K562 (cell line): ENCODE measurements at regions not wholly inside any gene's neighbourhood (a gene's known extent, or its start where the extent isn't known, plus 50 kb on each side); places are given as distances from the start of the nearest gene placed in this dataset.

Source experiments
- ATAC-seq: fragments of 200-7000 bp; cut with Tn5 transposase; 3 replicates; pipeline ENCODE4 v1.9.1; 2020; ENCODE audit warnings: moderate library complexity
- BruUV-seq: library from RNA; stranded (reverse); fragments of 400-500 nt; replicated peaks from 2 replicates; lab custom pipeline; 2021; lab: Mats Ljungman, UMichigan
- CTCF ChIA-PET: fragments of 300-600 bp; formaldehyde crosslinking; extraction: SDS; loops from one replicate; lab custom pipeline; 2021; ENCODE audit warnings: low intra/inter-chr PET ratio; lab: Yijun Ruan, JAX
- POLR2A ChIA-PET: fragments of 300-600, 350-650 bp; sonication (Branson Sonifier 250); formaldehyde crosslinking; extraction: SDS; loops from one replicate; lab custom pipeline; 2021; ENCODE audit warnings: antibody characterized with exemption, inconsistent platforms; lab: Yijun Ruan, JAX
- DNase-seq, 4 experiments: peaks; one replicate each; pipeline versions ENCODE4 v3.0.0 to v3.0.0-alpha.2; 2011 to 2018; ENCODE audit warnings: low spot score in 3 of 4, mixed read lengths in 3 of 4; ENCODE audit errors: extremely low read depth in 1 of 4
- FAIRE-seq: peaks from 2 replicates; lab custom pipeline; 2011; peaks lifted over from hg19 to GRCh38; lab: Jason Lieb, UNC
- H2AFZ ChIP-seq: 2 replicates; pipeline ENCODE4 v1.6.0; 2011; ENCODE audit warnings: low read depth, low read length, control low read depth, inconsistent platforms
- H3K27ac ChIP-seq: fragments of 200-600 bp; 3 replicates; pipeline ENCODE4 v1.8.0; 2011; ENCODE audit warnings: low read depth, mild to moderate bottlenecking, control low read depth, inconsistent platforms, low read length, moderate library complexity, mixed read lengths; ENCODE audit errors: extremely low read depth
- H3K27me3 ChIP-seq, 2 experiments: fragments of 300-600 bp in 1 of 2; 2 replicates in 1 of 2; 3 replicates in 1 of 2; pipeline versions ENCODE4 v1.6.0 to v1.8.0; 2011; ENCODE audit warnings: inconsistent platforms in 2 of 2, low read length in 2 of 2, mild to moderate bottlenecking in 1 of 2, mixed read lengths in 1 of 2, moderate library complexity in 1 of 2; ENCODE audit not compliant: control insufficient read depth in 2 of 2, insufficient read depth in 2 of 2
- H3K36me3 ChIP-seq: fragments of 300-600 bp; 3 replicates; pipeline ENCODE4 v1.8.0; 2011; ENCODE audit warnings: mild to moderate bottlenecking, low read length, inconsistent platforms; ENCODE audit not compliant: control insufficient read depth, insufficient read depth
- H3K4me1 ChIP-seq, 2 experiments: fragments of 200-600 bp in 1 of 2; replicated peaks in 1 of 2; 2 replicates in 1 of 2; 3 replicates in 1 of 2; pipeline versions ENCODE4 v1.5.1 to v1.8.0; 2011; ENCODE audit warnings: inconsistent platforms in 2 of 2, low read length in 2 of 2, mild to moderate bottlenecking in 1 of 2, mixed read lengths in 1 of 2, moderate library complexity in 1 of 2; ENCODE audit not compliant: control insufficient read depth in 2 of 2, insufficient read depth in 2 of 2
- H3K4me2 ChIP-seq: 2 replicates; pipeline ENCODE4 v1.6.1; 2011; ENCODE audit warnings: low read length, control low read depth, inconsistent platforms, mixed read lengths; ENCODE audit not compliant: insufficient read depth
- H3K4me3 ChIP-seq: fragments of 200-600 bp; sonication (generic), shearing (Covaris generic); 2 replicates; pipeline ENCODE4 v1.5.1; 2016; ENCODE audit warnings: control low read depth, inconsistent platforms
- H3K79me2 ChIP-seq: fragments of 200-600 bp; 3 replicates; pipeline ENCODE4 v1.8.0; 2011; ENCODE audit warnings: low read length, inconsistent platforms; ENCODE audit not compliant: control insufficient read depth, insufficient read depth
- H3K9ac ChIP-seq, 2 experiments: 2 replicates each; pipeline versions ENCODE4 v1.6.0 to v1.6.1; 2011; ENCODE audit warnings: low read depth in 2 of 2, low read length in 2 of 2, control low read depth in 1 of 2, inconsistent platforms in 1 of 2, mild to moderate bottlenecking in 1 of 2, mixed read lengths in 1 of 2; ENCODE audit not compliant: insufficient read depth in 1 of 2
- H3K9me1 ChIP-seq: one replicate; pipeline ENCODE4 v1.6.0; 2011; ENCODE audit warnings: inconsistent platforms, mild to moderate bottlenecking, low read length, moderate library complexity; ENCODE audit not compliant: control insufficient read depth, insufficient read depth
- H3K9me3 ChIP-seq: replicated peaks from 2 replicates; pipeline ENCODE4 v1.5.1; 2011; ENCODE audit warnings: low read depth, low read length, inconsistent platforms; ENCODE audit not compliant: control insufficient read depth, insufficient read depth
- H4K20me1 ChIP-seq: replicated peaks from 2 replicates; pipeline ENCODE4 v1.6.1; 2011; ENCODE audit warnings: low read length, inconsistent platforms, mixed read lengths; ENCODE audit not compliant: control insufficient read depth, insufficient read depth
- CEBPB ChIP-seq: fragments of 450-650 bp; IDR thresholded peaks from 2 replicates; pipeline ENCODE4 v1.6.1; 2016; ENCODE audit warnings: missing genetic modification characterization, missing compliant biosample characterization
- CHCHD3 ChIP-seq: fragments of 250-450 bp; sonication (Bioruptor Pico); IDR thresholded peaks from 2 replicates; pipeline ENCODE4 v2.1.2; 2022; ENCODE audit warnings: mild to moderate bottlenecking
- CTCF ChIP-seq, 3 experiments: IDR thresholded peaks in 2 of 3; conservative IDR thresholded peaks in 1 of 3; 2 replicates each; pipeline ENCODE4 v1.5.1; 2011 to 2012; ENCODE audit warnings: low read length in 3 of 3, mild to moderate bottlenecking in 3 of 3, control low read depth in 2 of 3, improper control_type of control experiment in 1 of 3, inconsistent platforms in 1 of 3, low read depth in 1 of 3, mixed read lengths in 1 of 3, moderate library complexity in 1 of 3; ENCODE audit not compliant: insufficient read depth in 2 of 3
- ELK3 ChIP-seq: fragments of 450-650 bp; formaldehyde crosslinking; IDR thresholded peaks from 2 replicates; pipeline ENCODE4 v1.4.0; 2020; ENCODE audit warnings: mild to moderate bottlenecking
- GATAD2B ChIP-seq: fragments of 450-650 bp; IDR thresholded peaks from 2 replicates; pipeline ENCODE4 v1.6.1; 2017; ENCODE audit warnings: mild to moderate bottlenecking, borderline replicate concordance
- HNRNPK ChIP-seq: fragments of 200-400 bp; formaldehyde crosslinking; IDR thresholded peaks from one replicate; pipeline ENCODE4 v1.6.1; 2018; ENCODE audit warnings: mild to moderate bottlenecking, low read depth, low read length; ENCODE audit not compliant: poor library complexity, severe bottlenecking
- HOXB6 ChIP-seq: fragments of 250-450 bp; sonication (Bioruptor Pico); IDR thresholded peaks from 2 replicates; pipeline ENCODE4 v1.5.1; 2022; ENCODE audit warnings: mild to moderate bottlenecking, borderline replicate concordance
- NR1H2 ChIP-seq: sonication (generic); formaldehyde crosslinking; IDR thresholded peaks from 2 replicates; pipeline ENCODE4 v1.4.0; 2020; ENCODE audit warnings: mild to moderate bottlenecking, missing genetic modification reagents
- PKNOX1 ChIP-seq: fragments of 450-650 bp; IDR thresholded peaks from 2 replicates; pipeline ENCODE4 v1.6.1; 2016
- POLR2AphosphoS5 ChIP-seq: IDR thresholded peaks from 2 replicates; pipeline ENCODE4 v1.6.1; 2011; ENCODE audit warnings: mild to moderate bottlenecking, low read depth, low read length, moderate library complexity; ENCODE audit not compliant: control insufficient read depth, insufficient read depth
- POLR2G ChIP-seq: fragments of 200-400 bp; formaldehyde crosslinking; IDR thresholded peaks from 2 replicates; pipeline ENCODE4 v1.6.1; 2017; ENCODE audit warnings: low read depth, mild to moderate bottlenecking, antibody characterized with exemption, low read length, moderate library complexity
- PTRF ChIP-seq: fragments of 450-650 bp; IDR thresholded peaks from 2 replicates; pipeline ENCODE4 v1.6.1; 2016; ENCODE audit warnings: mild to moderate bottlenecking, missing genetic modification characterization, missing compliant biosample characterization
- RBM25 ChIP-seq: fragments of 200-400 bp; formaldehyde crosslinking; IDR thresholded peaks from 2 replicates; pipeline ENCODE4 v1.6.1; 2018; ENCODE audit warnings: low read length, low read depth, moderate library complexity; ENCODE audit not compliant: severe bottlenecking
- SMARCA5 ChIP-seq: fragments of 450-650 bp; IDR thresholded peaks from 2 replicates; pipeline ENCODE4 v1.6.1; 2016
- SNIP1 ChIP-seq: fragments of 450-650 bp; IDR thresholded peaks from 2 replicates; pipeline ENCODE4 v1.7.1; 2017; ENCODE audit warnings: low read depth, mild to moderate bottlenecking
- ZNF124 ChIP-seq: sonication (generic); formaldehyde crosslinking; IDR thresholded peaks from 2 replicates; pipeline ENCODE4 v1.8.1; 2022; ENCODE audit warnings: missing genetic modification reagents
- ZNF165 ChIP-seq: fragments of 250-450 bp; sonication (Bioruptor Pico); IDR thresholded peaks from 2 replicates; pipeline ENCODE4 v1.4.0; 2020; ENCODE audit warnings: borderline replicate concordance
- WGBS: fragments of 100-300 bp; shearing (Covaris generic); methylation state at CpG from one replicate; pipeline ENCODE4 v1.1.6; 2016; ENCODE audit warnings: low coverage, mixed read lengths; ENCODE audit not compliant: insufficient coverage; ENCODE audit errors: missing lambda C conversion rate; 5-methylcytosine and 5-hydroxymethylcytosine counted together
- in situ Hi-C: fragments of 300-500 bp; cut with MboI; formaldehyde crosslinking; loops from 4 replicates; pipeline ENCODE4 v1.15.0; 2018; ENCODE audit warnings: inconsistent platforms, mixed read lengths
- intact Hi-C: fragments of 100-400 bp; cut with micrococcal nuclease; formaldehyde crosslinking; loops from 2 replicates; pipeline ENCODE4 v1.14.2; 2022

GRCh38 chr6:56345376-56345995 is 98.1 kb upstream of the COL21A1 start:
- no peak overlapping the region for H2AFZ ChIP-seq
- intact Hi-C loops = no loop called here
- H3K79me2 ChIP-seq = no peaks in the 10 kb centered on the region
- no peak for TF ChIP-seq CTCF (IDR thresholded peaks at IDR 0.05 in 2 of 3, conservative IDR thresholded peaks at IDR 0.05 in 1 of 3; ENCODE audit: insufficient read depth in 2 of 3, low read depth in 1 of 3, low read length in 3 of 3)
- TF ChIP-seq HOXB6 = no peak
- TF ChIP-seq NR1H2 (CRISPR knock-in tag) = no peak
- TF ChIP-seq SMARCA5 = no peak
- TF ChIP-seq ZNF165 (CRISPR knock-in tag) = no peak
- no peak for TF ChIP-seq POLR2AphosphoS5
- TF ChIP-seq RBM25 = no peak
- TF ChIP-seq GATAD2B = no peak
- no peak for TF ChIP-seq CHCHD3 (CRISPR knock-in tag)
- no peak for TF ChIP-seq ZNF124
- TF ChIP-seq POLR2G = no peak
- TF ChIP-seq HNRNPK = no peak
- no peak for TF ChIP-seq ELK3
- TF ChIP-seq PTRF = no peak
- TF ChIP-seq PKNOX1 = no peak
- TF ChIP-seq SNIP1 = no peak
- TF ChIP-seq CEBPB (tag) = no peak
- TF ChIP-seq, all 486 proteins: peak for 0
- no TSS peak for BruUV-seq
- no peak overlapping the region for H3K27ac ChIP-seq
- H3K36me3 ChIP-seq = no peaks in the 10 kb centered on the region
- H3K4me2 ChIP-seq = no peak overlapping the region
- no peaks in the 10 kb centered on the region for H3K4me1 ChIP-seq
- FAIRE-seq (no peak), ATAC-seq (no peak), DNase-seq (no peak)
- no peaks in the 10 kb centered on the region for H4K20me1 ChIP-seq
- in situ Hi-C loops = no loop called here
- no peaks in the 10 kb centered on the region for H3K27me3 ChIP-seq
- H3K9me1 ChIP-seq = no peaks in the 10 kb centered on the region
- CTCF ChIA-PET = no interaction called here
- 3% methylated on average over 6 of the region's 6 CpGs for WGBS
- no peak overlapping the region for H3K4me3 ChIP-seq
- no peaks in the 10 kb centered on the region for H3K9me3 ChIP-seq
- no peak overlapping the region for H3K9ac ChIP-seq
- POLR2A ChIA-PET = interaction anchor here (0.8 kb wide), 1 partner anchor 78 kb away, joined by 3 read pairs; no protein-coding TSS in a partner anchor
